HEK293 (cell line): ENCODE measurements at regions not wholly inside any gene's neighbourhood (a gene's known extent, or its start where the extent isn't known, plus 50 kb on each side); places are given as distances from the start of the nearest gene placed in this dataset.

ENCODE experiments used
- CTCF ChIA-PET: fragments of 350-600 bp; formaldehyde crosslinking; extraction: SDS; loops from one replicate; lab custom pipeline; 2021; ENCODE audit warnings: antibody characterized with exemption; lab: Yijun Ruan, JAX
- POLR2A ChIA-PET: fragments of 300-600 bp; formaldehyde crosslinking; extraction: SDS; loops from one replicate; lab custom pipeline; 2020; ENCODE audit warnings: antibody characterized with exemption, inconsistent platforms; lab: Yijun Ruan, JAX
- H3K27ac ChIP-seq: fragments of 200-500 bp; sonication (Bioruptor generic); 2 replicates; pipeline ENCODE4 v1.5.1; 2014; ENCODE audit warnings: low read depth, low read length, control low read depth, inconsistent platforms; ENCODE audit errors: extremely low read depth
- H3K36me3 ChIP-seq, 2 experiments: fragments of 200-500 bp in 1 of 2; sonication (Bioruptor generic) in 1 of 2; 1 replicate in 1 of 2; 2 replicates in 1 of 2; pipeline ENCODE4 v1.5.1; 2014 to 2017; ENCODE audit warnings: inconsistent platforms in 2 of 2, low read length in 2 of 2; ENCODE audit not compliant: control insufficient read depth in 2 of 2, insufficient read depth in 1 of 2
- H3K4me1 ChIP-seq: fragments of 200-500 bp; sonication (Bioruptor generic); 2 replicates; pipeline ENCODE4 v1.5.1; 2014; ENCODE audit warnings: mild to moderate bottlenecking, low read length, inconsistent platforms; ENCODE audit not compliant: control insufficient read depth, insufficient read depth
- H3K4me3 ChIP-seq: 2 replicates; pipeline ENCODE4 v1.5.1; 2011; ENCODE audit warnings: low read depth, mild to moderate bottlenecking, control low read depth, low read length, moderate library complexity
- H3K9me3 ChIP-seq: fragments of 200-500 bp; sonication (Bioruptor generic); 2 replicates; pipeline ENCODE4 v1.5.1; 2014; ENCODE audit warnings: low read depth, low read length, inconsistent platforms; ENCODE audit not compliant: control insufficient read depth, insufficient read depth
- HOXA7 ChIP-seq: sonication (generic); formaldehyde crosslinking; IDR thresholded peaks from 2 replicates; pipeline ENCODE4 v1.8.1; 2022; ENCODE audit warnings: missing genetic modification reagents, borderline replicate concordance
- KLF1 ChIP-seq: fragments of 450-650 bp; formaldehyde crosslinking; IDR thresholded peaks from 2 replicates; pipeline ENCODE4 v1.5.1; 2016; ENCODE audit warnings: missing biosample characterization, missing genetic modification characterization
- REPIN1 ChIP-seq: fragments of 450-650 bp; formaldehyde crosslinking; IDR thresholded peaks from 2 replicates; pipeline ENCODE4 v1.5.1; 2017; ENCODE audit warnings: missing biosample characterization, missing genetic modification characterization, low read depth
- SETDB1 ChIP-seq: IDR thresholded peaks from one replicate; pipeline ENCODE4 v1.6.1; 2017; ENCODE audit warnings: mild to moderate bottlenecking, low read length, moderate library complexity, mixed read lengths; ENCODE audit not compliant: insufficient read length
- TCF7L2 ChIP-seq: IDR thresholded peaks from 2 replicates; pipeline ENCODE4 v1.6.1; 2011; ENCODE audit warnings: low read depth, mild to moderate bottlenecking, inconsistent platforms, low read length, moderate library complexity, borderline replicate concordance
- ZBTB11 ChIP-seq: fragments of 450-650 bp; formaldehyde crosslinking; conservative IDR thresholded peaks from 2 replicates; pipeline ENCODE4 v1.5.1; 2016; ENCODE audit warnings: low read depth, missing biosample characterization, missing genetic modification characterization
- ZFP41 ChIP-seq: fragments of 450-650 bp; formaldehyde crosslinking; IDR thresholded peaks from 2 replicates; pipeline ENCODE4 v1.5.1; 2016; ENCODE audit warnings: missing biosample characterization, missing genetic modification characterization, borderline replicate concordance
- ZNF112 ChIP-seq: fragments of 450-650 bp; formaldehyde crosslinking; IDR thresholded peaks from 2 replicates; pipeline ENCODE4 v1.5.0; 2017; ENCODE audit warnings: missing biosample characterization, missing genetic modification characterization
- ZNF132 ChIP-seq: fragments of 450-650 bp; formaldehyde crosslinking; IDR thresholded peaks from 2 replicates; pipeline ENCODE4 v1.5.1; 2017; ENCODE audit warnings: missing biosample characterization, missing genetic modification characterization, borderline replicate concordance
- ZNF138 ChIP-seq: fragments of 450-650 bp; formaldehyde crosslinking; IDR thresholded peaks from 2 replicates; pipeline ENCODE4 v1.5.1; 2016; ENCODE audit warnings: missing biosample characterization, missing genetic modification characterization, borderline replicate concordance
- ZNF140 ChIP-seq: fragments of 450-650 bp; formaldehyde crosslinking; IDR thresholded peaks from 2 replicates; pipeline ENCODE4 v1.5.1; 2016; ENCODE audit warnings: missing biosample characterization, missing genetic modification characterization
- ZNF184 ChIP-seq: fragments of 450-650 bp; IDR thresholded peaks from 2 replicates; pipeline ENCODE4 v1.5.1; 2018; ENCODE audit warnings: missing biosample characterization, mild to moderate bottlenecking, missing genetic modification characterization
- ZNF221 ChIP-seq: fragments of 450-650 bp; formaldehyde crosslinking; IDR thresholded peaks from 2 replicates; pipeline ENCODE4 v1.5.1; 2017; ENCODE audit warnings: missing biosample characterization, missing genetic modification characterization, borderline replicate concordance
- ZNF266 ChIP-seq: fragments of 450-650 bp; formaldehyde crosslinking; IDR thresholded peaks from 2 replicates; pipeline ENCODE4 v1.5.1; 2016; ENCODE audit warnings: missing biosample characterization, missing genetic modification characterization, low read depth
- ZNF366 ChIP-seq: fragments of 450-650 bp; formaldehyde crosslinking; conservative IDR thresholded peaks from 2 replicates; pipeline ENCODE4 v1.5.1; 2016; ENCODE audit warnings: missing biosample characterization, missing genetic modification characterization
- ZNF501 ChIP-seq: fragments of 450-650 bp; formaldehyde crosslinking; IDR thresholded peaks from 2 replicates; pipeline ENCODE4 v1.5.1; 2016; ENCODE audit warnings: missing biosample characterization, missing genetic modification characterization
- ZNF555 ChIP-seq: fragments of 450-650 bp; formaldehyde crosslinking; conservative IDR thresholded peaks from 2 replicates; pipeline ENCODE4 v1.5.1; 2017; ENCODE audit warnings: missing biosample characterization, mild to moderate bottlenecking, missing genetic modification characterization, inconsistent platforms
- ZNF677 ChIP-seq: fragments of 450-650 bp; IDR thresholded peaks from 2 replicates; pipeline ENCODE4 v1.5.0; 2018; ENCODE audit warnings: missing biosample characterization, mild to moderate bottlenecking, missing genetic modification characterization, moderate library complexity
- ZNF701 ChIP-seq: fragments of 450-650 bp; formaldehyde crosslinking; IDR thresholded peaks from 2 replicates; pipeline ENCODE4 v1.5.1; 2016; ENCODE audit warnings: missing biosample characterization, missing genetic modification characterization
- ZNF768 ChIP-seq: fragments of 450-650 bp; formaldehyde crosslinking; IDR thresholded peaks from 2 replicates; pipeline ENCODE4 v1.5.1; 2018; ENCODE audit warnings: missing biosample characterization, mild to moderate bottlenecking, missing genetic modification characterization
- ZNF791 ChIP-seq: fragments of 450-650 bp; formaldehyde crosslinking; IDR thresholded peaks from 2 replicates; pipeline ENCODE4 v1.5.1; 2016; ENCODE audit warnings: missing biosample characterization, missing genetic modification characterization
- ZNF837 ChIP-seq: fragments of 450-650 bp; formaldehyde crosslinking; IDR thresholded peaks from 2 replicates; pipeline ENCODE4 v1.5.1; 2016; ENCODE audit warnings: missing biosample characterization, missing genetic modification characterization
- TF ChIP-seq, protein P1 (sequence below): fragments of 450-650 bp; formaldehyde crosslinking; IDR thresholded peaks from 2 replicates; pipeline ENCODE4 v1.5.1; 2017; ENCODE audit warnings: missing biosample characterization, missing genetic modification characterization
- TF ChIP-seq, protein P2 (sequence below): fragments of 450-650 bp; formaldehyde crosslinking; IDR thresholded peaks from 2 replicates; pipeline ENCODE4 v1.5.1; 2017; ENCODE audit warnings: missing biosample characterization, missing genetic modification characterization
- TF ChIP-seq, protein P3 (sequence below): fragments of 450-650 bp; formaldehyde crosslinking; IDR thresholded peaks from 2 replicates; pipeline ENCODE4 v1.5.1; 2016; ENCODE audit warnings: missing biosample characterization, missing genetic modification characterization, low read depth

DNA sequence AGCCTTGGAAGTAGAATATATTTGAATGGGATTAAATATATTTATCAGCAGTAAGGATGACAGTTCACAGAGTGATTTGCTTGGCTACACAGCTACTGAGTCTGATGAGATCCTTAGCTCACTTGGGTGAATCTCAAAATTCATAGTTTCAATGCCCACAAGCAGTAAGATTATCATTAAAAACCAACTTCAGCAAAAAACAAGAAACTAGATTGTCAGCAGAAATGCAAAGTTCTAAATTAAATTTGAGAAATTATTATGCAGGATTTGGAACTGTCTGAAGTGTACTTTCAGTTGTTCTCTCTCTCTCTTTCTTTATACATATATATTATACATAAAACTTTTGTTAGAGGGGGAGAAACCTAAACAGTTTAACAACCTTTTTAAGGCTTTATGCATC lies 288.8 kb upstream of the SASH1 start:
- no peaks in the 10 kb centered on the region for H3K36me3 ChIP-seq
- no peaks in the 10 kb centered on the region for H3K9me3 ChIP-seq
- ChIA-PET POLR2A (no interaction called here), CTCF (no interaction called here)
- no peaks in the 10 kb centered on the region for H3K4me1 ChIP-seq
- no peak overlapping the region for H3K27ac ChIP-seq
- TF ChIP-seq ZNF266 (tag by site-specific recombination) (no peak), ZNF366 (tag by site-specific recombination) (no peak), ZNF768 (tag by site-specific recombination) (no peak), ZNF791 (tag by site-specific recombination) (no peak), ZBTB11 (tag by site-specific recombination) (no peak)
- H3K4me3 ChIP-seq: no peak overlapping the region

DNA sequence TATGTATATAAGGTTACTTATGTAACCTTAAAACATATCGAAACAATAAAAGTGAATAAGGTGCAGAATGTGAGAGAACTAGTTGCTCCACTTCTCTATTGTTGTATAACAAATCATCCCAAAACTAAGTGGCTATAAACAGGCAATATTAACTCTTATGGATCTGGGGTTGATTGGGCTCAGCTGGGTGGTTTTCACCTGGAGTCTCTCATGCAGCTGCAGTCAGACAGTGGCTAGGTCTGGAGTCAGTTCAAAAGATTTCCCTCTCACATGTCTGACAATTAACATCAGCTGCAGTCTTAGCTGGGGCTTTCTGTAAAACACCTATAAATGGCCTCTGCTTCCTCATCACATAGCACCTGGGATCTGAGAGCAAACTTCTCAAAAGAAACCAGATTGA lies 288.4 kb upstream of the SASH1 start:
- H3K27ac ChIP-seq: no peak overlapping the region
- H3K9me3 ChIP-seq: no peaks in the 10 kb centered on the region
- H3K4me3 ChIP-seq: no peak overlapping the region
- no peaks in the 10 kb centered on the region for H3K36me3 ChIP-seq
- no peak for TF ChIP-seq ZNF677 (tag by site-specific recombination)
- TF ChIP-seq REPIN1: no peak
- TF ChIP-seq ZNF184: no peak
- no peak for TF ChIP-seq ZNF221
- no peak for TF ChIP-seq ZFP41 (tag by site-specific recombination)
- TF ChIP-seq ZNF555: no peak
- TF ChIP-seq, protein P1, sequence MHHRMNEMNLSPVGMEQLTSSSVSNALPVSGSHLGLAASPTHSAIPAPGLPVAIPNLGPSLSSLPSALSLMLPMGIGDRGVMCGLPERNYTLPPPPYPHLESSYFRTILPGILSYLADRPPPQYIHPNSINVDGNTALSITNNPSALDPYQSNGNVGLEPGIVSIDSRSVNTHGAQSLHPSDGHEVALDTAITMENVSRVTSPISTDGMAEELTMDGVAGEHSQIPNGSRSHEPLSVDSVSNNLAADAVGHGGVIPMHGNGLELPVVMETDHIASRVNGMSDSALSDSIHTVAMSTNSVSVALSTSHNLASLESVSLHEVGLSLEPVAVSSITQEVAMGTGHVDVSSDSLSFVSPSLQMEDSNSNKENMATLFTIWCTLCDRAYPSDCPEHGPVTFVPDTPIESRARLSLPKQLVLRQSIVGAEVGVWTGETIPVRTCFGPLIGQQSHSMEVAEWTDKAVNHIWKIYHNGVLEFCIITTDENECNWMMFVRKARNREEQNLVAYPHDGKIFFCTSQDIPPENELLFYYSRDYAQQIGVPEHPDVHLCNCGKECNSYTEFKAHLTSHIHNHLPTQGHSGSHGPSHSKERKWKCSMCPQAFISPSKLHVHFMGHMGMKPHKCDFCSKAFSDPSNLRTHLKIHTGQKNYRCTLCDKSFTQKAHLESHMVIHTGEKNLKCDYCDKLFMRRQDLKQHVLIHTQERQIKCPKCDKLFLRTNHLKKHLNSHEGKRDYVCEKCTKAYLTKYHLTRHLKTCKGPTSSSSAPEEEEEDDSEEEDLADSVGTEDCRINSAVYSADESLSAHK (tag by site-specific recombination): no peak
- TF ChIP-seq ZNF112: no peak
- no peak for TF ChIP-seq ZNF701 (tag by site-specific recombination)
- no peak for TF ChIP-seq SETDB1
- TF ChIP-seq ZNF837 (tag by site-specific recombination): no peak
- ChIA-PET CTCF (no interaction called here), POLR2A (no interaction called here)
- H3K4me1 ChIP-seq: no peaks in the 10 kb centered on the region

DNA sequence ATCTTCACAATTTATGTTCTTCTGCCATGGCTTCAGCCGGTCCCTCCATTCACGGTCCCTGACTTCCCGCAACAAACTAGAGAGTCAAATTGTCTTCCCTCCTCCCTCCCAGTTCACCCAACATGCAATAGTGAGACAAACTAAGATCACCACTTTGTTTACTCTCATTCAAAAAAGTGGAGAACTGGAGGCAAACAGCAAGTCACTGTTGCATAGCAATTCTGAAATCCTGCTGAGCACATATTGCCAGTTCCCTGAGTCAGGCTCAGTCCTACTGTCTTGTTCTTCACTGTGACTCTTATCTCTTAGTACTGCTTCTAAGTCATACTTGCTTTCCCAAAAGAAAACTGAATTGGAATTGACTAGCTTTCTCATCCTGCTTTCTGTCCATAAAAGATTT lies 287.2 kb upstream of the SASH1 start:
- Histone ChIP-seq H3K4me3 (no peak overlapping the region), H3K27ac (no peak overlapping the region)
- TF ChIP-seq, protein P2, sequence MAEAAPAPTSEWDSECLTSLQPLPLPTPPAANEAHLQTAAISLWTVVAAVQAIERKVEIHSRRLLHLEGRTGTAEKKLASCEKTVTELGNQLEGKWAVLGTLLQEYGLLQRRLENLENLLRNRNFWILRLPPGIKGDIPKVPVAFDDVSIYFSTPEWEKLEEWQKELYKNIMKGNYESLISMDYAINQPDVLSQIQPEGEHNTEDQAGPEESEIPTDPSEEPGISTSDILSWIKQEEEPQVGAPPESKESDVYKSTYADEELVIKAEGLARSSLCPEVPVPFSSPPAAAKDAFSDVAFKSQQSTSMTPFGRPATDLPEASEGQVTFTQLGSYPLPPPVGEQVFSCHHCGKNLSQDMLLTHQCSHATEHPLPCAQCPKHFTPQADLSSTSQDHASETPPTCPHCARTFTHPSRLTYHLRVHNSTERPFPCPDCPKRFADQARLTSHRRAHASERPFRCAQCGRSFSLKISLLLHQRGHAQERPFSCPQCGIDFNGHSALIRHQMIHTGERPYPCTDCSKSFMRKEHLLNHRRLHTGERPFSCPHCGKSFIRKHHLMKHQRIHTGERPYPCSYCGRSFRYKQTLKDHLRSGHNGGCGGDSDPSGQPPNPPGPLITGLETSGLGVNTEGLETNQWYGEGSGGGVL (tag by site-specific recombination): no peak
- TF ChIP-seq ZNF138: no peak
- TF ChIP-seq, protein P3, sequence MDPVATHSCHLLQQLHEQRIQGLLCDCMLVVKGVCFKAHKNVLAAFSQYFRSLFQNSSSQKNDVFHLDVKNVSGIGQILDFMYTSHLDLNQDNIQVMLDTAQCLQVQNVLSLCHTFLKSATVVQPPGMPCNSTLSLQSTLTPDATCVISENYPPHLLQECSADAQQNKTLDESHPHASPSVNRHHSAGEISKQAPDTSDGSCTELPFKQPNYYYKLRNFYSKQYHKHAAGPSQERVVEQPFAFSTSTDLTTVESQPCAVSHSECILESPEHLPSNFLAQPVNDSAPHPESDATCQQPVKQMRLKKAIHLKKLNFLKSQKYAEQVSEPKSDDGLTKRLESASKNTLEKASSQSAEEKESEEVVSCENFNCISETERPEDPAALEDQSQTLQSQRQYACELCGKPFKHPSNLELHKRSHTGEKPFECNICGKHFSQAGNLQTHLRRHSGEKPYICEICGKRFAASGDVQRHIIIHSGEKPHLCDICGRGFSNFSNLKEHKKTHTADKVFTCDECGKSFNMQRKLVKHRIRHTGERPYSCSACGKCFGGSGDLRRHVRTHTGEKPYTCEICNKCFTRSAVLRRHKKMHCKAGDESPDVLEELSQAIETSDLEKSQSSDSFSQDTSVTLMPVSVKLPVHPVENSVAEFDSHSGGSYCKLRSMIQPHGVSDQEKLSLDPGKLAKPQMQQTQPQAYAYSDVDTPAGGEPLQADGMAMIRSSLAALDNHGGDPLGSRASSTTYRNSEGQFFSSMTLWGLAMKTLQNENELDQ (tag by site-specific recombination): no peak
- TF ChIP-seq ZNF140 (tag by site-specific recombination): no peak
- no peak for TF ChIP-seq ZNF132 (tag by site-specific recombination)
- no peak for TF ChIP-seq ZNF501 (tag by site-specific recombination)
- TF ChIP-seq KLF1 (tag by site-specific recombination): no peak
- TF ChIP-seq TCF7L2: no peak
- TF ChIP-seq HOXA7 (CRISPR knock-in tag): no peak
- TF ChIP-seq, all 188 proteins: peak for 0
- Histone ChIP-seq H3K4me1 (no peaks in the 10 kb centered on the region), H3K9me3 (no peaks in the 10 kb centered on the region), H3K36me3 (no peaks in the 10 kb centered on the region)
- ChIA-PET POLR2A (no interaction called here), CTCF (no interaction called here)
